ENCODE measurements at regions not wholly inside any gene's neighbourhood (a gene's known extent, or its start where the extent isn't known, plus 50 kb on each side); places are given as distances from the start of the nearest gene placed in this dataset.

DNA sequence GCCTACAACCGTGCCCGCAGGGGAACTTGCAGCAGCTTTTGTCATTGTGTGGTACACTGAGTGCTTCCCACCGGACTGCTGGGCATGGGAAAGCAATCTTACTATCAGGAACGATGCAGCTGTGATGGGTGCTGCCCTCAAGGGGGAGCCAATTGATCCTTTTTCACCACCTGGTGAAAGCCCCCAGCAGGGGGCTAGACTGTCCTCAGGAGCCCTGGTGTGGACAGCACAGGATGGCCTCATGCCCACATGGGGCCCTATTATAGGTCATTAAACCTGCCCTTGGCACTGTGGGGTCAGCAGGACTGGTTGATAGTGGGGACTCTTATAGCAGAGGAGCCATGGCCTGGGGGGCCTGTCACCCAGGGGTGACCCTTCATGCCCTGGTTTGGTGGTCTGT lies 172.2 kb downstream of the GLI2 start:
- TF ChIP-seq POLR2A (IDR thresholded peaks at IDR 0.05; ENCODE audit: extremely low read depth, insufficient read length): no peak
- TF ChIP-seq, protein P1, sequence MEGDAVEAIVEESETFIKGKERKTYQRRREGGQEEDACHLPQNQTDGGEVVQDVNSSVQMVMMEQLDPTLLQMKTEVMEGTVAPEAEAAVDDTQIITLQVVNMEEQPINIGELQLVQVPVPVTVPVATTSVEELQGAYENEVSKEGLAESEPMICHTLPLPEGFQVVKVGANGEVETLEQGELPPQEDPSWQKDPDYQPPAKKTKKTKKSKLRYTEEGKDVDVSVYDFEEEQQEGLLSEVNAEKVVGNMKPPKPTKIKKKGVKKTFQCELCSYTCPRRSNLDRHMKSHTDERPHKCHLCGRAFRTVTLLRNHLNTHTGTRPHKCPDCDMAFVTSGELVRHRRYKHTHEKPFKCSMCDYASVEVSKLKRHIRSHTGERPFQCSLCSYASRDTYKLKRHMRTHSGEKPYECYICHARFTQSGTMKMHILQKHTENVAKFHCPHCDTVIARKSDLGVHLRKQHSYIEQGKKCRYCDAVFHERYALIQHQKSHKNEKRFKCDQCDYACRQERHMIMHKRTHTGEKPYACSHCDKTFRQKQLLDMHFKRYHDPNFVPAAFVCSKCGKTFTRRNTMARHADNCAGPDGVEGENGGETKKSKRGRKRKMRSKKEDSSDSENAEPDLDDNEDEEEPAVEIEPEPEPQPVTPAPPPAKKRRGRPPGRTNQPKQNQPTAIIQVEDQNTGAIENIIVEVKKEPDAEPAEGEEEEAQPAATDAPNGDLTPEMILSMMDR (IDR thresholded peaks at IDR 0.05; ENCODE audit: low read depth, low read length): no peak
- TF ChIP-seq, protein P2, sequence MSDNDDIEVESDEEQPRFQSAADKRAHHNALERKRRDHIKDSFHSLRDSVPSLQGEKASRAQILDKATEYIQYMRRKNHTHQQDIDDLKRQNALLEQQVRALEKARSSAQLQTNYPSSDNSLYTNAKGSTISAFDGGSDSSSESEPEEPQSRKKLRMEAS (IDR thresholded peaks at IDR 0.05; ENCODE audit: low read depth, low read length): no peak

All from NB4 (cell line).